ENCODE measurements at regions not wholly inside any gene's neighbourhood (a gene's known extent, or its start where the extent isn't known, plus 50 kb on each side); places are given as distances from the start of the nearest gene placed in this dataset.

DNA sequence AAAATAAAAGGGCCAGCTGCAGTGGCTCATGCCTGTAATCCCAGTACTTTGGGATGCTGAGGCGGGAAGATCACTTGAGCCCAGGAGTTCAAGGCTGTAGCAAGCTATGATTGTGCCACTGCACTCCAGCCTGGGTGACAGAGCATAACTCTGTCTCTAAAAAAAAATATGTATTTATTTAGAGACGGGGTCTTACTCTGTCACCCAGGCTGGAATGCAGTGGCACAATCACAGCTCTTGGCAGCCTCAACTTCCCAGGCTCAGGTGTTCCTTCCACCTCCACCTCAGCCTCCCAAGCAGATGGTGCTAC lies 179.3 kb upstream of the ATF7IP start:
- TF ChIP-seq, protein P1, sequence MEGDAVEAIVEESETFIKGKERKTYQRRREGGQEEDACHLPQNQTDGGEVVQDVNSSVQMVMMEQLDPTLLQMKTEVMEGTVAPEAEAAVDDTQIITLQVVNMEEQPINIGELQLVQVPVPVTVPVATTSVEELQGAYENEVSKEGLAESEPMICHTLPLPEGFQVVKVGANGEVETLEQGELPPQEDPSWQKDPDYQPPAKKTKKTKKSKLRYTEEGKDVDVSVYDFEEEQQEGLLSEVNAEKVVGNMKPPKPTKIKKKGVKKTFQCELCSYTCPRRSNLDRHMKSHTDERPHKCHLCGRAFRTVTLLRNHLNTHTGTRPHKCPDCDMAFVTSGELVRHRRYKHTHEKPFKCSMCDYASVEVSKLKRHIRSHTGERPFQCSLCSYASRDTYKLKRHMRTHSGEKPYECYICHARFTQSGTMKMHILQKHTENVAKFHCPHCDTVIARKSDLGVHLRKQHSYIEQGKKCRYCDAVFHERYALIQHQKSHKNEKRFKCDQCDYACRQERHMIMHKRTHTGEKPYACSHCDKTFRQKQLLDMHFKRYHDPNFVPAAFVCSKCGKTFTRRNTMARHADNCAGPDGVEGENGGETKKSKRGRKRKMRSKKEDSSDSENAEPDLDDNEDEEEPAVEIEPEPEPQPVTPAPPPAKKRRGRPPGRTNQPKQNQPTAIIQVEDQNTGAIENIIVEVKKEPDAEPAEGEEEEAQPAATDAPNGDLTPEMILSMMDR (IDR thresholded peaks at IDR 0.05): no peak
- TF ChIP-seq POLR2A (IDR thresholded peaks at IDR 0.05): no peak

Measured in heart left ventricle (tissue), 13 donors.